ENCODE measurements at regions not wholly inside any gene's neighbourhood (a gene's known extent, or its start where the extent isn't known, plus 50 kb on each side); places are given as distances from the start of the nearest gene placed in this dataset.

- H3K4me3 ChIP-seq (replicated peaks; ENCODE audit: low read depth, low read length) = no peak overlapping the region
- no peak for TF ChIP-seq CTCF (IDR thresholded peaks at IDR 0.05; ENCODE audit: low read depth, low read length, missing control alignments)
- DNase-seq (ENCODE audit: extremely low read depth, low read depth) = no peak
Observed at GRCh38 chr2:48157150-48157549, 157.3 kb upstream of the FOXN2 start.

- H3K4me3 ChIP-seq (replicated peaks; ENCODE audit: low read depth, low read length) = no peak overlapping the region
- no peak for DNase-seq (ENCODE audit: extremely low read depth, low read depth)
- TF ChIP-seq CTCF (IDR thresholded peaks at IDR 0.05; ENCODE audit: low read depth, low read length, missing control alignments) = no peak
Observed at GRCh38 chr2:48161628-48162027, 152.9 kb upstream of the FOXN2 start.

GRCh38 chr2:48162742-48163141, 151.7 kb upstream of the FOXN2 start:
- no peak for DNase-seq (ENCODE audit: extremely low read depth, low read depth)
- no peak for TF ChIP-seq CTCF (IDR thresholded peaks at IDR 0.05; ENCODE audit: low read depth, low read length, missing control alignments)
- H3K4me3 ChIP-seq (replicated peaks; ENCODE audit: low read depth, low read length) = no peak overlapping the region

- H3K4me3 ChIP-seq (replicated peaks; ENCODE audit: low read depth, low read length) = no peak overlapping the region
Observed at GRCh38 chr2:48165070-48165753, 149.3 kb upstream of the FOXN2 start.

GRCh38 chr2:48169141-48169592, 145.3 kb upstream of the FOXN2 start:
- H3K4me3 ChIP-seq (replicated peaks; ENCODE audit: low read depth, low read length) = no peak overlapping the region
- no peak for DNase-seq (ENCODE audit: extremely low read depth, low read depth)
- no peak for TF ChIP-seq CTCF (IDR thresholded peaks at IDR 0.05; ENCODE audit: low read depth, low read length, missing control alignments)

More at GRCh38 chr2:48165070-48165753, 149.3 kb upstream of the FOXN2 start:
- no peak for DNase-seq (ENCODE audit: extremely low read depth, low read depth)
- TF ChIP-seq CTCF (IDR thresholded peaks at IDR 0.05; ENCODE audit: low read depth, low read length, missing control alignments) = no peak

GRCh38 chr2:48170281-48170680, 144.2 kb upstream of the FOXN2 start:
- no peak for TF ChIP-seq CTCF (IDR thresholded peaks at IDR 0.05; ENCODE audit: low read depth, low read length, missing control alignments)
- no peak overlapping the region for H3K4me3 ChIP-seq (replicated peaks; ENCODE audit: low read depth, low read length)
- no peak for DNase-seq (ENCODE audit: extremely low read depth, low read depth)

- TF ChIP-seq CTCF (IDR thresholded peaks at IDR 0.05; ENCODE audit: low read depth, low read length, missing control alignments) = no peak
- DNase-seq (ENCODE audit: extremely low read depth, low read depth) = no peak
Observed at GRCh38 chr2:48173141-48173540, 141.3 kb upstream of the FOXN2 start.

More at GRCh38 chr2:48173141-48173540, 141.3 kb upstream of the FOXN2 start:
- no peak overlapping the region for H3K4me3 ChIP-seq (replicated peaks; ENCODE audit: low read depth, low read length)

Data from HFF-Myc (cell line).